ENCODE measurements at regions not wholly inside any gene's neighbourhood (a gene's known extent, or its start where the extent isn't known, plus 50 kb on each side); places are given as distances from the start of the nearest gene placed in this dataset.

GRCh38 chr1:83673312-83673711, 325.6 kb downstream of the TTLL7 start:
- DNase-seq: no peak
- TF ChIP-seq CTCF (IDR thresholded peaks at IDR 0.05; ENCODE audit: borderline replicate concordance, extremely low read depth, insufficient read depth): no peak
- no peaks in the 10 kb centered on the region for H3K9me3 ChIP-seq (ENCODE audit: control insufficient read depth in 2 of 3, insufficient read depth in 1 of 3, low read length in 3 of 3)
- H3K4me1 ChIP-seq (ENCODE audit: control insufficient read depth in 2 of 3, insufficient read depth in 2 of 3, low read depth in 1 of 3, low read length in 3 of 3): no peaks in the 10 kb centered on the region
- H3K9ac ChIP-seq (ENCODE audit: low read length in 3 of 3): no peak overlapping the region
- FAIRE-seq: no peak
- no peaks in the 10 kb centered on the region for H3K36me3 ChIP-seq (ENCODE audit: control insufficient read depth in 2 of 3, insufficient read depth in 3 of 3, low read length in 3 of 3)
- intact Hi-C loops (cut with DNase I): no loop called here
- no peak overlapping the region for H3K4me3 ChIP-seq (ENCODE audit: low read length in 3 of 3)
- H3K27ac ChIP-seq (ENCODE audit: low read depth in 2 of 2, low read length in 2 of 2): no peak overlapping the region
- H3K27me3 ChIP-seq (ENCODE audit: control insufficient read depth, insufficient read depth, low read length): no peaks in the 10 kb centered on the region

GRCh38 chr1:83671586-83671985, 327.3 kb downstream of the TTLL7 start:
- no peak for TF ChIP-seq CTCF (IDR thresholded peaks at IDR 0.05; ENCODE audit: borderline replicate concordance, extremely low read depth, insufficient read depth)
- Histone ChIP-seq H3K36me3 (ENCODE audit: control insufficient read depth in 2 of 3, insufficient read depth in 3 of 3, low read length in 3 of 3) (no peaks in the 10 kb centered on the region), H3K9me3 (ENCODE audit: control insufficient read depth in 2 of 3, insufficient read depth in 1 of 3, low read length in 3 of 3) (no peaks in the 10 kb centered on the region), H3K9ac (ENCODE audit: low read length in 3 of 3) (no peak overlapping the region), H3K27me3 (ENCODE audit: control insufficient read depth, insufficient read depth, low read length) (no peaks in the 10 kb centered on the region), H3K4me3 (ENCODE audit: low read length in 3 of 3) (no peak overlapping the region), H3K4me1 (ENCODE audit: control insufficient read depth in 2 of 3, insufficient read depth in 2 of 3, low read depth in 1 of 3, low read length in 3 of 3) (no peaks in the 10 kb centered on the region), H3K27ac (ENCODE audit: low read depth in 2 of 2, low read length in 2 of 2) (no peak overlapping the region)
- FAIRE-seq: no peak
- intact Hi-C loops (cut with DNase I): no loop called here
- no peak for DNase-seq

- H3K4me3 ChIP-seq (ENCODE audit: low read length in 3 of 3): no peak overlapping the region
- H3K9ac ChIP-seq (ENCODE audit: low read length in 3 of 3): no peak overlapping the region
- H3K27me3 ChIP-seq (ENCODE audit: control insufficient read depth, insufficient read depth, low read length): no peaks in the 10 kb centered on the region
- no peaks in the 10 kb centered on the region for H3K9me3 ChIP-seq (ENCODE audit: control insufficient read depth in 2 of 3, insufficient read depth in 1 of 3, low read length in 3 of 3)
- no peak overlapping the region for H3K27ac ChIP-seq (ENCODE audit: low read depth in 2 of 2, low read length in 2 of 2)
- TF ChIP-seq CTCF (IDR thresholded peaks at IDR 0.05; ENCODE audit: borderline replicate concordance, extremely low read depth, insufficient read depth): no peak
- FAIRE-seq (no peak), DNase-seq (no peak)
- H3K36me3 ChIP-seq (ENCODE audit: control insufficient read depth in 2 of 3, insufficient read depth in 3 of 3, low read length in 3 of 3): no peaks in the 10 kb centered on the region
- intact Hi-C loops (cut with DNase I): no loop called here
- H3K4me1 ChIP-seq (ENCODE audit: control insufficient read depth in 2 of 3, insufficient read depth in 2 of 3, low read depth in 1 of 3, low read length in 3 of 3): no peaks in the 10 kb centered on the region
Measured at GRCh38 chr1:83670909-83671565, 327.9 kb downstream of the TTLL7 start.
